Neural cell (in vitro differentiated cells): ENCODE measurements at regions not wholly inside any gene's neighbourhood (a gene's known extent, or its start where the extent isn't known, plus 50 kb on each side); places are given as distances from the start of the nearest gene placed in this dataset.

Experiments
- EP300 ChIP-seq: fragments of 450-650 bp; conservative IDR thresholded peaks from 2 replicates; pipeline ENCODE4 v1.6.1; 2014; ENCODE audit warnings: antibody characterized with exemption, mild to moderate bottlenecking, moderate library complexity; ENCODE audit not compliant: poor library complexity, severe bottlenecking
- POLR2AphosphoS5 ChIP-seq: IDR thresholded peaks from 2 replicates; pipeline ENCODE4 v1.6.1; 2012
- RAD21 ChIP-seq: fragments of 450-650 bp; conservative IDR thresholded peaks from 2 replicates; pipeline ENCODE4 v1.6.1; 2014; ENCODE audit warnings: antibody characterized with exemption, mild to moderate bottlenecking, moderate library complexity
- SMC3 ChIP-seq: fragments of 450-650 bp; conservative IDR thresholded peaks from 2 replicates; pipeline ENCODE4 v1.6.1; 2014; ENCODE audit warnings: antibody characterized with exemption, mild to moderate bottlenecking, moderate library complexity; ENCODE audit not compliant: poor library complexity
- TAF1 ChIP-seq: IDR thresholded peaks from 2 replicates; pipeline ENCODE4 v1.6.1; 2012; ENCODE audit warnings: low read depth
- TF ChIP-seq, protein P1 (sequence below): fragments of 450-650 bp; IDR thresholded peaks from 2 replicates; pipeline ENCODE4 v1.5.1; 2014; ENCODE audit warnings: antibody characterized with exemption, mild to moderate bottlenecking, moderate library complexity; ENCODE audit not compliant: poor library complexity, severe bottlenecking

DNA sequence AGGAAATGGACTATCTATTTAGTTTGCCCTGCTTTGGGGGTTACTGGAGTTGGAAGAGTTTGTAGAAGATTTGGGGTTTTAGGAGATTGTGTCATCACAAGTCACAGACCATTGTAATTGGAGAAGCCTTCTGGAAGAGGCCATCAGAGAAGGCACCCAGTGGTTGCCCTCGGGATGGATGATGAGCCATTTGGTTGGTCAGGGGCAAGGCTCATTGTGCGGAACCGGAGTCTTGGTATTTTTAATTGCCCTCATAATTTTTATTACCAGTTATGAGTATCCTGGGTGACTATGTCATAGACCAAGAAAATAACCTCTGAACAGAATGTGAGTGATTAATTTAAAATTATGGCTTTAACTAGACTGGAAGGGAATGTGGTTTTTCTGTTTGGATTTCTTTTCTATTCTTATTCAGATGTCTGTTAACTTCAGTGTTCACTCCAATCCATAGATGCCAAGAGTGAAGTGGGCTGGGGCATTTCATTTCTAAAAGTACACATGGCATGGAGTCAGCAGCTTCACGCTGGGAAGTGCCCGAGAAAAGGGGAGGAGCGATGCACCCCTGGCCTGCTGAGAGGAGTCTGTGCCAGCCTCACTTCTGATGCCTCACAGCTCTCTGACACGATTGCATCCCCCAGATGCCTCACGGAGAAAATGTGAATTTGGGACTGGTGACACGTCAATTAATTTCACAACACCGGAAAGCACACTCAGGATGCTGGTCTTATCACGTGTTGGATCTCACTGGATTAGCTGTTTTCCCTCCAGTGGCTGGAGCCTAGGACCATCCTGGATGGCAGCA lies 225.6 kb upstream of the IGFBP3 start:
- TF ChIP-seq TAF1 (no peak), POLR2AphosphoS5 (no peak), RAD21 (no peak), EP300 (no peak), SMC3 (no peak)
- TF ChIP-seq, protein P1, sequence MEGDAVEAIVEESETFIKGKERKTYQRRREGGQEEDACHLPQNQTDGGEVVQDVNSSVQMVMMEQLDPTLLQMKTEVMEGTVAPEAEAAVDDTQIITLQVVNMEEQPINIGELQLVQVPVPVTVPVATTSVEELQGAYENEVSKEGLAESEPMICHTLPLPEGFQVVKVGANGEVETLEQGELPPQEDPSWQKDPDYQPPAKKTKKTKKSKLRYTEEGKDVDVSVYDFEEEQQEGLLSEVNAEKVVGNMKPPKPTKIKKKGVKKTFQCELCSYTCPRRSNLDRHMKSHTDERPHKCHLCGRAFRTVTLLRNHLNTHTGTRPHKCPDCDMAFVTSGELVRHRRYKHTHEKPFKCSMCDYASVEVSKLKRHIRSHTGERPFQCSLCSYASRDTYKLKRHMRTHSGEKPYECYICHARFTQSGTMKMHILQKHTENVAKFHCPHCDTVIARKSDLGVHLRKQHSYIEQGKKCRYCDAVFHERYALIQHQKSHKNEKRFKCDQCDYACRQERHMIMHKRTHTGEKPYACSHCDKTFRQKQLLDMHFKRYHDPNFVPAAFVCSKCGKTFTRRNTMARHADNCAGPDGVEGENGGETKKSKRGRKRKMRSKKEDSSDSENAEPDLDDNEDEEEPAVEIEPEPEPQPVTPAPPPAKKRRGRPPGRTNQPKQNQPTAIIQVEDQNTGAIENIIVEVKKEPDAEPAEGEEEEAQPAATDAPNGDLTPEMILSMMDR = no peak
